ENCODE measurements at regions not wholly inside any gene's neighbourhood (a gene's known extent, or its start where the extent isn't known, plus 50 kb on each side); places are given as distances from the start of the nearest gene placed in this dataset.

DNA sequence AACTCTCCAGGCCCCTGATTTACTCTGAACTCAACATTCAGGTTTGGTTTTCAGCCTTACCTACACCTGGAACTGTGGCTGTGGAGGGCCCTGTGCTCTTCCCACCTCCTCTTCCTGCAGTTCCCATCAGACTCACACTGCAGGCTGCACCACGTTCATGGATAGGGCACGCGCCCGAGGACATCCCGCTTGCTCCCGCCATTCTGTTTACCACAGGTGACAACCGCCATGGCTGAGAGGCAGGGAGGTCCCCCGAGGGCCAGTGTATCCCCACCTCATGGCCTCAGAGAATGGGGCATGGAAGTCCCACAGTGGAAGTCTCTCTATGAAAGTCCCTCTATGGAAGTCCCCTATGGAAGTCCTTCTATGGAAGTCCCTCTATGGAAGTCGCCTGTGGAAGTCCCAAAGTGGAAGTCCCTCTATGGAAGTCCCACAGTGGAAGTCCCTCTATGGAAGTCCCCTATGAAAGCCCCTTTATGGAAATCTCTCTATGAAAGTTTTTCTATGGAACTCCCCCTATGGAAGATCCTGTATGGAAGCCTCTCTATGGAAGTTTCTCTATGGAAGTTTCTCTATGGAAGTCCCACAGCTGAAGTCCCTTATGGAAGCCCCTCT is 358.4 kb upstream of the SALL3 start:
- TF ChIP-seq, protein P1, sequence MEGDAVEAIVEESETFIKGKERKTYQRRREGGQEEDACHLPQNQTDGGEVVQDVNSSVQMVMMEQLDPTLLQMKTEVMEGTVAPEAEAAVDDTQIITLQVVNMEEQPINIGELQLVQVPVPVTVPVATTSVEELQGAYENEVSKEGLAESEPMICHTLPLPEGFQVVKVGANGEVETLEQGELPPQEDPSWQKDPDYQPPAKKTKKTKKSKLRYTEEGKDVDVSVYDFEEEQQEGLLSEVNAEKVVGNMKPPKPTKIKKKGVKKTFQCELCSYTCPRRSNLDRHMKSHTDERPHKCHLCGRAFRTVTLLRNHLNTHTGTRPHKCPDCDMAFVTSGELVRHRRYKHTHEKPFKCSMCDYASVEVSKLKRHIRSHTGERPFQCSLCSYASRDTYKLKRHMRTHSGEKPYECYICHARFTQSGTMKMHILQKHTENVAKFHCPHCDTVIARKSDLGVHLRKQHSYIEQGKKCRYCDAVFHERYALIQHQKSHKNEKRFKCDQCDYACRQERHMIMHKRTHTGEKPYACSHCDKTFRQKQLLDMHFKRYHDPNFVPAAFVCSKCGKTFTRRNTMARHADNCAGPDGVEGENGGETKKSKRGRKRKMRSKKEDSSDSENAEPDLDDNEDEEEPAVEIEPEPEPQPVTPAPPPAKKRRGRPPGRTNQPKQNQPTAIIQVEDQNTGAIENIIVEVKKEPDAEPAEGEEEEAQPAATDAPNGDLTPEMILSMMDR (IDR thresholded peaks at IDR 0.05; ENCODE audit: low read depth, low read length), result no peak
- TF ChIP-seq POLR2A (IDR thresholded peaks at IDR 0.05; ENCODE audit: extremely low read depth, insufficient read length), result no peak
